SJSA1 (cell line): ENCODE measurements at regions not wholly inside any gene's neighbourhood (a gene's known extent, or its start where the extent isn't known, plus 50 kb on each side); places are given as distances from the start of the nearest gene placed in this dataset.

Source experiments
- DNase-seq, 2 experiments: peaks; one replicate each; pipeline ENCODE4 v3.0.0-alpha.2; 2015 to 2020; ENCODE audit warnings: low spot score in 2 of 2, low read depth in 1 of 2
- H3K27ac ChIP-seq: fragments of 250-450 bp; sonication (Bioruptor Pico); 2 replicates; pipeline ENCODE4 v1.5.1; 2020; ENCODE audit warnings: mild to moderate bottlenecking, moderate library complexity
- H3K27me3 ChIP-seq: fragments of 250-450 bp; sonication (Bioruptor Pico); replicated peaks from 2 replicates; pipeline ENCODE4 v1.5.1; 2020; ENCODE audit warnings: mild to moderate bottlenecking, moderate library complexity
- H3K36me3 ChIP-seq: fragments of 250-450 bp; sonication (Bioruptor Pico); 2 replicates; pipeline ENCODE4 v1.5.1; 2020; ENCODE audit warnings: mild to moderate bottlenecking
- H3K4me1 ChIP-seq: fragments of 250-450 bp; sonication (Bioruptor Pico); replicated peaks from 2 replicates; pipeline ENCODE4 v1.6.1; 2021; ENCODE audit warnings: mild to moderate bottlenecking
- H3K4me3 ChIP-seq: fragments of 250-450 bp; sonication (Bioruptor Pico); 2 replicates; pipeline ENCODE4 v1.5.1; 2020; ENCODE audit warnings: mild to moderate bottlenecking
- H3K9me3 ChIP-seq: fragments of 250-450 bp; sonication (Bioruptor Pico); replicated peaks from 2 replicates; pipeline ENCODE4 v1.5.1; 2020; ENCODE audit warnings: mild to moderate bottlenecking

GRCh38 chr6:91731939-91732338, 1145.1 kb upstream of the MAP3K7 start:
- Histone ChIP-seq H3K4me1 (no peaks in the 10 kb centered on the region), H3K4me3 (no peak overlapping the region), H3K36me3 (no peaks in the 10 kb centered on the region), H3K9me3 (no peaks in the 10 kb centered on the region), H3K27ac (no peak overlapping the region), H3K27me3 (no peaks in the 10 kb centered on the region)
- no peak for DNase-seq

DNA sequence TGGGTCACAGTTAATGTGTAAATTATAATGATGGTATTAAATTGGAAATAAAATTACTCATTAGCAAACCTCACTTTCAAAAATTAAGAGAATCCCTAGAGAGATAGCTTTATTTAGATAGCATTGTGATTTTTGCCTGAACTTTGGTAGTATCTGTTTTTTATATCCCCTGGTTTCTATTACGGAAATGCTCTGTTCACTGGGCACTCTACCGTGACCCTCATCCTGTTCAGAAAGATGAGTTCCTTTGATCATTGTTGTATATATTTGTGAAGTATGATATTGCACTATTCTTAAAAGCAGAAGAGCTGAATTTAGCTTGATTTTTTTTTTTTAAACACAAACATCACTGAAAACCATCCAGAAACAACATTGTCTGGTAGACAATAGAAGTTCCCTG, 1143.8 kb upstream of the MAP3K7 start:
- H3K27me3 ChIP-seq, result no peaks in the 10 kb centered on the region
- no peaks in the 10 kb centered on the region for H3K36me3 ChIP-seq
- H3K4me3 ChIP-seq, result no peak overlapping the region
- no peaks in the 10 kb centered on the region for H3K4me1 ChIP-seq
- no peaks in the 10 kb centered on the region for H3K9me3 ChIP-seq
- no peak for DNase-seq
- H3K27ac ChIP-seq, result no peak overlapping the region

DNA sequence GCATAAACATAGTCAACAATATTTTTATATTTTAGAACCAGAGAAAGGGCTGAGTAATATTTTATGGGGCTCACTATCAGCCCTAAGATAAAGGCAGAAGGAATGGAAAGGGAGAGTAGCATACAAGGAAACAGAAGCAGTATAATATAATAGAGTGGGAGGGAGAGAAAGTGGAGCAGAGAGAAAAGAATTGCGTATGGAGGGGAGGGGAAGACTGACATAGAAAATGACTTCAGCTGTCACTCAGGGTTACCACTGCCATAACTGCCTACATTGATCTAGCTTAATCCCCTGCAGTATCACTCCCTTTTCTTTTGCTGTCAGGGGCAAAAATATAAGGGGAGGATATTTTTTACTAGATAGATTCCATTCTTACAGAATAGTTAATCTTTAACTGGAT, 1133.5 kb upstream of the MAP3K7 start:
- Histone ChIP-seq H3K9me3 (no peaks in the 10 kb centered on the region), H3K4me3 (no peak overlapping the region), H3K4me1 (no peaks in the 10 kb centered on the region), H3K27me3 (no peaks in the 10 kb centered on the region), H3K36me3 (no peaks in the 10 kb centered on the region), H3K27ac (no peak overlapping the region)
- no peak for DNase-seq

DNA sequence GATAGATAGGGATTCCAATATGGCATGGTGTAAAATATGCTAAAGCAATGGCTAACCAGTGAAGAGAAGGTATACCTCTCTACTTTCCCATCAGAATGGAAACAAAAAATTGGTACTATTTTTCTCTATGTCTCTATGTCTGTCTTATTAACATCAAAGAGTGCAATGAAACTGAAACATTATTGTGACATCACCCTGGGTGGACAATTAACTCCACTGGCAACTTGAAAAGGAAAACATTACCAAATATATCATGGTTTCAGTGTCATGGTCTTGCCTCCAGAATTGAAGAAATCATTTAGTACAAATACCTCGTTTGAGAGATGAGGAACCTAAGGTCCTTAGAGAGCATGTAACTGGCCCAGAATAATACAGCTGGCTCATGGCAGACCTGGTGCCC, 1132.5 kb upstream of the MAP3K7 start:
- DNase-seq, result no peak
- Histone ChIP-seq H3K36me3 (no peaks in the 10 kb centered on the region), H3K27ac (no peak overlapping the region), H3K4me1 (no peaks in the 10 kb centered on the region), H3K27me3 (no peaks in the 10 kb centered on the region), H3K9me3 (no peaks in the 10 kb centered on the region), H3K4me3 (no peak overlapping the region)

- no peak for DNase-seq
- Histone ChIP-seq H3K36me3 (no peaks in the 10 kb centered on the region), H3K27ac (no peak overlapping the region)
Observed at GRCh38 chr6:91718198-91718597, 1131.3 kb upstream of the MAP3K7 start.

DNA sequence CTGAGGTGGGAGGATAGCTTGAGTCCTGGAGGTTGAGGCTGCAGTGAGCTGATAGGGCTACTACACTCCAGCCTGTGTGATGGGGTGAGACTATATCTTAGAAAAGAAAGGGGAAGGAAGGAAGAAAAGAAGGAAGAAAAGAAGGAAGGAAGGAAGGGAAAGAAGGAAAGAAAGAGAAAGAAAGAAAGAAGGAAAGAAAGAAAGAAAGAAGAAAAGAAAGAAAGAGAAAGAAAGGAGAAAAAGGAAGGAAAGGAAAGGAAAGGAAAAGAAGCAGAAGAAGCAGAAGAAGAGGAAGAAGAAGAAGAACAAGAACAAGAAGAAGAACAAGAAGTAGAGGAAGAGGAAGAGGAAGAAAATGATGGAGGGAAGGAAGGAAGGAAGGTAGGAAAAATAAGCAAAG, 1130.2 kb upstream of the MAP3K7 start:
- H3K36me3 ChIP-seq, result no peaks in the 10 kb centered on the region

More at GRCh38 chr6:91718198-91718597, 1131.3 kb upstream of the MAP3K7 start:
- Histone ChIP-seq H3K9me3 (no peaks in the 10 kb centered on the region), H3K4me3 (no peak overlapping the region), H3K27me3 (no peaks in the 10 kb centered on the region), H3K4me1 (no peaks in the 10 kb centered on the region)

GRCh38 chr6:91716361-91716760, 1129.5 kb upstream of the MAP3K7 start:
- Histone ChIP-seq H3K27me3 (no peaks in the 10 kb centered on the region), H3K4me3 (no peak overlapping the region), H3K27ac (no peak overlapping the region), H3K36me3 (no peaks in the 10 kb centered on the region), H3K4me1 (no peaks in the 10 kb centered on the region), H3K9me3 (no peaks in the 10 kb centered on the region)
- no peak for DNase-seq

More for the DNA sequence above, 1130.2 kb upstream of the MAP3K7 start:
- H3K4me1 ChIP-seq, result no peaks in the 10 kb centered on the region
- H3K27ac ChIP-seq, result no peak overlapping the region
- H3K4me3 ChIP-seq, result no peak overlapping the region
- H3K9me3 ChIP-seq, result no peaks in the 10 kb centered on the region
- no peak for DNase-seq
- no peaks in the 10 kb centered on the region for H3K27me3 ChIP-seq

DNA sequence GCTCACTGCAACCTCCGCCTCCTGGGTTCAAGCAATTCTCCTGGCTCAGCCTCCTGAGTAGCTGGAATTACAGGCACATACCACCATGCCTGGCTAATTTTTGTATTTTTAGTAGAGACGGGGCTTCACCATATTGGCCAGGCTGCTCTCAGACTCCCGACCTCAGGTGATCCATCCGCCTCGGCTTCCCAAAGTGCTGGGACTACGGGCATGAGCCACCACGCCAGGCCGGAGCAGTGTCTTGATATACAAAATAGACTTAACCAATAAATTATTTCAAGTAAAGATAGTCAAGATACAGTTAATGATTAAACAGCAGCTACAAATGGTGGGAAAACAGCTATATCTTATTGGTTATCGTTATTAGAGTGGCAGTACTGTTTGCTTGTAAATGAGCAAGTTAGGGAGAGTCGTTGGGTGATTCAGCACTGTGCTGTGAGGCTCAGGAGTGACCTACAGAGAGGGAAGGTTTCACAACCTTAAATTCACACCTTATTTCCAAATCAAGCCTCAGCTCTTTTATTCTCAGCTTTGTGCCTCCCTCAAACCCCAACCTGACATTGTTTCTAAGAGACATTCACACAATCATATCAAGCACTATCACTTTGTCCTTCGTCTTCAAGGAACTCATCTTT, 1128.4 kb upstream of the MAP3K7 start:
- Histone ChIP-seq H3K9me3 (no peaks in the 10 kb centered on the region), H3K4me3 (no peak overlapping the region), H3K27ac (no peak overlapping the region), H3K36me3 (no peaks in the 10 kb centered on the region), H3K4me1 (no peaks in the 10 kb centered on the region), H3K27me3 (no peaks in the 10 kb centered on the region)
- no peak for DNase-seq

GRCh38 chr6:91713911-91714310, 1127.0 kb upstream of the MAP3K7 start:
- Histone ChIP-seq H3K36me3 (no peaks in the 10 kb centered on the region), H3K9me3 (no peaks in the 10 kb centered on the region), H3K27me3 (no peaks in the 10 kb centered on the region), H3K27ac (no peak overlapping the region), H3K4me1 (no peaks in the 10 kb centered on the region), H3K4me3 (no peak overlapping the region)
- no peak for DNase-seq

GRCh38 chr6:91711518-91711917, 1124.6 kb upstream of the MAP3K7 start:
- no peak for DNase-seq
- Histone ChIP-seq H3K36me3 (no peaks in the 10 kb centered on the region), H3K27ac (no peak overlapping the region), H3K4me1 (no peaks in the 10 kb centered on the region), H3K9me3 (no peaks in the 10 kb centered on the region), H3K4me3 (no peak overlapping the region), H3K27me3 (no peaks in the 10 kb centered on the region)

GRCh38 chr6:91710342-91710741, 1123.5 kb upstream of the MAP3K7 start:
- Histone ChIP-seq H3K9me3 (no peaks in the 10 kb centered on the region), H3K27me3 (no peaks in the 10 kb centered on the region), H3K4me1 (no peaks in the 10 kb centered on the region; the same call in 1 of the 2 replicates), H3K4me3 (no peak overlapping the region), H3K36me3 (no peaks in the 10 kb centered on the region), H3K27ac (no peak overlapping the region)
- DNase-seq, result no peak

DNA sequence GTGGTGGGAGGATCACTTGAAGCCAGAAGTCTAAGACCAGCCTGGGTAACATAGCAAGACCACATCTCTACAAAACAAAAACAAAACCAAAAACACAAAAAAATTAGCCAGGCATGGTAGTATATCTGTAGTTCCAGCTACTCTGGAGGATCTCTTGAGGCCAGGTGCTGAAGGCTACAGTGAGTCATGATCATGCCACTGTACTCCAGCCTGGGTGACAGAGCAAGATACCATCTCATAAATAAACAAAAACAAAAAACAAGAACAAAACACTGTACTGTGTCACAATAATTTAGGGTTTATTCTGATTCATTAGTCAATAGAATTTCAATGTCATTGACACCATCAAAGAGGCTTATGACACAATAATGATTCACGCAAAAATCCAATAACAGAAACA, 1121.7 kb upstream of the MAP3K7 start:
- H3K4me1 ChIP-seq, result peaks cover 14% of the 10 kb centered on the region
- no peak overlapping the region for H3K27ac ChIP-seq
- H3K4me3 ChIP-seq, result no peak overlapping the region
- peak in 1 of 2 experiments; percentile 4 for DNase-seq
- H3K36me3 ChIP-seq, result no peaks in the 10 kb centered on the region
- no peaks in the 10 kb centered on the region for H3K27me3 ChIP-seq
- H3K9me3 ChIP-seq, result no peaks in the 10 kb centered on the region

- Histone ChIP-seq H3K36me3 (no peaks in the 10 kb centered on the region), H3K4me1 (peaks cover 23% of the 10 kb centered on the region), H3K4me3 (no peak overlapping the region), H3K27ac (no peak overlapping the region), H3K27me3 (no peaks in the 10 kb centered on the region), H3K9me3 (no peaks in the 10 kb centered on the region)
- no peak for DNase-seq
Observed at GRCh38 chr6:91705646-91706045, 1118.8 kb upstream of the MAP3K7 start.

DNA sequence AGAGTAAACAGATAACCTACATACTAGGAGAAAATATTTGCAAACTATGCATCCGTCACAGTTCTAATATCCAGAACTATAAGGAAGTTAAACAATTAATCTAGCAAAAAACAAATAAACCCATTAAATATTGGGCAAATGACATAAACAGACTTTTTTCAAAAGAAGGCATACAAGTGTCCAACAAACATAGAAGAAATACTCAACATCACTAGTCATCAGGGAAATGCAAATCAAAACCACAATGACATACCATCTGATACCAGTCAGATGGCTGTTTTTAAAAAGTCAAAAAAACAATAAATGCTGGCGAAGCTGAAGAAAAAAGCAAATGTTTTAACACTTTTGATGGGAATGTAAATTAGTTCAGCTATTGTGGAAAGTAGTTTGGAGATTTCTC, 1117.7 kb upstream of the MAP3K7 start:
- H3K9me3 ChIP-seq, result no peaks in the 10 kb centered on the region
- no peak overlapping the region for H3K4me3 ChIP-seq
- H3K27ac ChIP-seq, result peak overlapping the region; percentile 57
- H3K27me3 ChIP-seq, result no peaks in the 10 kb centered on the region
- peaks cover 23% of the 10 kb centered on the region for H3K4me1 ChIP-seq
- DNase-seq, result peak in 1 of 2 experiments; percentile 84
- no peaks in the 10 kb centered on the region for H3K36me3 ChIP-seq
